Aorta (tissue), 5 donors: ENCODE measurements at regions not wholly inside any gene's neighbourhood (a gene's known extent, or its start where the extent isn't known, plus 50 kb on each side); places are given as distances from the start of the nearest gene placed in this dataset.

ENCODE experiments used
- ATAC-seq: fragments of 200-7000 bp; cut with Tn5 transposase; one replicate; pipeline ENCODE4 v1.9.1; 2022; ENCODE audit warnings: moderate library complexity; ENCODE audit not compliant: low FRiP score
- DNase-seq, 2 donors: peaks; one replicate each; pipeline ENCODE4 v3.0.0-alpha.2; 2020
- H3K27ac ChIP-seq, 2 donors: one replicate each; pipeline ENCODE4 v1.5.1; 2013; ENCODE audit warnings: low read length in 2 of 2, mild to moderate bottlenecking in 2 of 2, moderate library complexity in 2 of 2, control low read depth in 1 of 2, inconsistent platforms in 1 of 2, low read depth in 1 of 2
- H3K27me3 ChIP-seq, 2 donors: one replicate each; pipeline ENCODE4 v1.6.1; 2013; ENCODE audit warnings: control low read depth in 1 of 2, low read length in 1 of 2, mild to moderate bottlenecking in 1 of 2, moderate library complexity in 1 of 2; ENCODE audit not compliant: insufficient read depth in 2 of 2, control insufficient read depth in 1 of 2
- H3K36me3 ChIP-seq, 2 donors: one replicate each; pipeline ENCODE4 v1.6.1; 2013; ENCODE audit warnings: control low read depth in 1 of 2, low read length in 1 of 2, mild to moderate bottlenecking in 1 of 2; ENCODE audit not compliant: insufficient read depth in 2 of 2, control insufficient read depth in 1 of 2
- H3K4me1 ChIP-seq, 2 donors: one replicate each; pipeline ENCODE4 v1.6.1; 2013; ENCODE audit warnings: low read length in 2 of 2, control low read depth in 1 of 2, mild to moderate bottlenecking in 1 of 2, moderate library complexity in 1 of 2; ENCODE audit not compliant: insufficient read depth in 2 of 2, control insufficient read depth in 1 of 2
- H3K4me3 ChIP-seq, 2 donors: one replicate each; pipeline ENCODE4 v1.5.1; 2013; ENCODE audit warnings: low read length in 2 of 2, control low read depth in 1 of 2, mild to moderate bottlenecking in 1 of 2
- H3K9me3 ChIP-seq: one replicate; pipeline ENCODE4 v1.6.1; 2013; ENCODE audit warnings: mild to moderate bottlenecking, low read length; ENCODE audit not compliant: control insufficient read depth
- WGBS, 2 donors: extraction: QIAGEN DNeasy Blood & Tissue Kit; methylation state at CpG; one replicate each; pipeline ENCODE4 v1.1.7; 2013; 5-methylcytosine and 5-hydroxymethylcytosine counted together
- intact Hi-C, 2 donors: fragments of 100-400 bp; cut with DNase I; formaldehyde crosslinking; loops; one replicate each; pipeline versions ENCODE4 v1.14.2 to v1.15.0; 2022
- donor health status: healthy with polysubstance abuse.
- donor health status: Bipolar disorder and iron deficiency.
- donor health status: DM: no; HTN: no; CAD: no.
- donor health status: DM: no; HTN: no; CAD: no.
- donor health status: DM: yes; HTN: yes; CAD: no.

DNA sequence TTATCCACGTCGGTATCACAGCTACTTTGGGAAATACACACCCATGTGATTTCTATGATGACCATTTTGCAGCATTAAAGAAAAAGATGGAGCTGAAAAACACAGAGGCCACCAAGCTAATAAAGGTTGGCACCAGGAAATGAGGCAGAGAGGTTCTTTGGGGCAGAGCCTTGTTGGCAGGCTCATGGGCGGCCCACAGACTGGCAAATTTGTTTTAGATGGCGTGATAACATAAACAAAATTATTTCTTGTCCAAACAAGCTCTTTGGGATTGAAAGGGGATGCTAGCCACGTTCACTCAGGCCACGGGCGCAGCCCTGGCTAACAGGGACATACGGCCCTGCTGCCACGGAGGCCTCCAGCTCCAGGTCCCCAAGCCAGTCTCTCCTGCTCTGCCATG, 135.9 kb upstream of the ZMIZ1 start:
- no peaks in the 10 kb centered on the region for H3K27me3 ChIP-seq
- H3K27ac ChIP-seq = no peak overlapping the region
- H3K9me3 ChIP-seq = no peaks in the 10 kb centered on the region
- H3K36me3 ChIP-seq = no peaks in the 10 kb centered on the region
- intact Hi-C loops = no loop called here
- ATAC-seq (no peak), DNase-seq (no peak)
- WGBS, 2 donors = 71 to 83% methylated on average over 9 of the region's 9 CpGs
- no peaks in the 10 kb centered on the region for H3K4me1 ChIP-seq
- H3K4me3 ChIP-seq = no peak overlapping the region

DNA sequence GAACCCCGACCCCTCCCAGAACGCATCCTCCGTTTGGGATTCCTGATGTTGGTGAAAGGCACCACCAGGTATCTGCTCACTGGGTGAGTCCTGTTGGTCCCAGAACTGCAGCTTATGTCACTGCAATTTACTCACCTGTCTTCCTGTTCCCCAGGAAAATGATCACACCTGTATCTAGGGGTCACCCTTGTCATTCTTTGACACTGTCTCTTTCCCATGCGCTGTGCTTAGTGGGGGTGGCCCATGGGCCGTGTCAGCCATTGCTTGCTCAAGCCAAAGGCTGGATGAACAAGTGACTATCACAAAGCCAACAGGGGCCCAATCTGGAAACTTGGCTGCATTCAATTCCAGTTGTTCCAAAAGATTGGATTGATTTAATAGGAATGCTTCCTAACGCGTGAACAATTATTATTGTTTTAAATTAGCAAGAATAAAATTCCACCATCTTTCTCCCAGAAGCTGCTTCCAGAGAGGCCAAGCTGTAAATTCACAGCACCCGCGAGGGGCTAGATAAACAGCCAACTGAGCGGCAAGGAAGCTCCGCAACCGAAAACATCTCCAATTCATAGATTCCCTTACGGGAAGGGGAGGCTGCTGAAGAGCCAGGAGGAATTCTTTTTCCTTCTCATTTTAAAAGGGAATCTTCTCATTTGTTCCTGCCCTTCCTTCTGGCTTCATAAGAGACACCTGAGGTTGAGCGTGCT, 134.8 kb upstream of the ZMIZ1 start:
- H3K27me3 ChIP-seq = no peaks in the 10 kb centered on the region
- 92 to 93% methylated on average over 14 of the region's 14 CpGs for WGBS, 2 donors
- no peak for ATAC-seq
- intact Hi-C loops = no loop called here
- no peaks in the 10 kb centered on the region for H3K36me3 ChIP-seq
- no peak for DNase-seq
- no peaks in the 10 kb centered on the region for H3K9me3 ChIP-seq
- no peak overlapping the region for H3K27ac ChIP-seq
- no peak overlapping the region for H3K4me3 ChIP-seq
- H3K4me1 ChIP-seq = no peaks in the 10 kb centered on the region

DNA sequence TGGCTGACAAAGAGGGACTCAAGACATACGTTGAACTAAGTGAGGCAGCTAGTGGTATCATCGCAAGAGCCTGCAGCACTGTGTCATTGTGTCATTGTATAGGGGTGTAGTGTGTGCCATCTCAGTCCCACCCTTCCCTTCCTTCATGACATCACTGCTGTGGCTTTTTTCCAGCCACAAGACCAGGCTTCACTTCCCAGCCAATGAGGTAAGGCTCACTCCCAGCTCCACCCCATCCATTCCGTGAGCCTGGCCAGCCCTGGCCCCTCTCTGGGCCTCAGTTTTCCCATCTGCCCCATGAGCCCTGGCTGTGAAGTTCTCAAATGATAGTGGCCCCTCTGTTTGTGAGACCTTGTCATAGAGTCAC, 134.3 kb upstream of the ZMIZ1 start:
- intact Hi-C loops = no loop called here

DNA sequence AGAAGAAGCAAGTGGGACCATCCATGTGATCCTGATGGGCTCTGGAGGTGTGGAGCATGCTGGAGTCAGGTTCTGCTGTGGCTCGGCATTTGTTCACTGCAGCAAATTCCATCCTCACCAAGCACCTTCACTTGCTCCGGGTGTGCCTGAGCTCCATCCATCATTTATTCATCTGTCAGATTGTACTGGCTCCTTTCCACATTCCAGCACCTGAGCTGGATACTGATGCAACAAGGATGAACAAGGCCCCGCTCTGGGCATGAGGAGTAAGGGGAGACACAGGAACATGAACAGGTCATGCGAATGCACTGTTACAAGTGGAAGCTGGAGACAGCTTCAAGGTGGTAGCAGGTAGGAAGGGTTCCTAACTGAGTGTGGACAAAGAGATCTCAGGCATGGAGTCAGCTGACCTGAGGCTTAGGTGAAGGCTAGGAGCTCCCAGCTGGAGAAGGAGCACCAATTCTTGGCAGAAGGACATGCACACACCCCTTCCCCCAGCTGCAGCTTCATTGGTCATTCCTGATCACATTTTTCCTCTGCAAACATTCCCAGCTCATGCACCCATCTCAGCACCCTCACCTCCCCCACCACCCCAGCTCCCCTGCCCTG, 133.7 kb upstream of the ZMIZ1 start:
- intact Hi-C loops = no loop called here
- Histone ChIP-seq H3K4me1 (no peaks in the 10 kb centered on the region), H3K9me3 (no peaks in the 10 kb centered on the region), H3K27ac (no peak overlapping the region), H3K4me3 (no peak overlapping the region), H3K27me3 (no peaks in the 10 kb centered on the region), H3K36me3 (no peaks in the 10 kb centered on the region)
- DNase-seq = peak in 1 of 2 donors; percentile 59
- 94 to 96% methylated on average over 4 of the region's 4 CpGs for WGBS, 2 donors
- no peak for ATAC-seq

More for the DNA sequence above, 134.3 kb upstream of the ZMIZ1 start:
- DNase-seq (no peak), ATAC-seq (no peak)
- Histone ChIP-seq H3K36me3 (no peaks in the 10 kb centered on the region), H3K4me3 (no peak overlapping the region), H3K27me3 (no peaks in the 10 kb centered on the region), H3K4me1 (no peaks in the 10 kb centered on the region), H3K9me3 (no peaks in the 10 kb centered on the region), H3K27ac (no peak overlapping the region)
- 69 to 81% methylated on average over 3 of the region's 3 CpGs for WGBS, 2 donors

DNA sequence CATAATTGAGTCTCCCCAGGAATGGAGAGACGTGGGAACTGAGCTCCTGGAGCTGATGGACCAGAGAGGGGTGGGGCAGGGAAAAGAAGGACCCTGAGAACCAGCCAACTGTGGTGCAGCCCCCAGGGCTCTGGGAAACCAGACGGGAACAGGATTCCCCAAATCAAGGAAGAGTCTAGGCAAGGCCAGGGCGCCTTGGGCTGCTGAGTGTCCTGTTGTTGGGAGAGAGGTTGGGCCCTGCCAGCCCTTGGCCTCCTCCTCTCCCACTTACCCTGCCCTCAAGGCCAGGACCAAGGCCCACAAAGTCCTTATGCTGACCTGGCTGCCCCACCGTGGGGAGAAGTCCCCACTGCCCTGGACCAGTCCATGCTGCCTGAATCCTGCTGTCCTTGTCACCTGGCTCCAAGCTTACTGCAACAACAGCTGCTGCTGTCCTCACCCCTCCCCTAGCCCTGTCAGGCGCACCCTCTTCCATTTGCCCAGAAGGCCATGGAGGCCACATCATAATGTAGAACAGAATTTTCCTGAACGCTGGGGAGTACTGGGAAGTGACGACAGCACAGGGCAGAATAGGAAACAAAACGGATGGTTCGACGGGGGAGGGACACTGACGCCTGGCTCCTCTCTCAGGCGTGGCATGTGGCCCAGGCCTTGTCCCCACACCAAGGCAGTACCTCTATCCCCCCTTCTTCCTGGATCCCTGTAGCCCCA, 132.9 kb upstream of the ZMIZ1 start:
- H3K9me3 ChIP-seq = no peaks in the 10 kb centered on the region
- H3K4me1 ChIP-seq = no peaks in the 10 kb centered on the region
- H3K27ac ChIP-seq = no peak overlapping the region
- ATAC-seq = no peak
- no peak for DNase-seq
- intact Hi-C loops = no loop called here
- no peaks in the 10 kb centered on the region for H3K36me3 ChIP-seq
- no peaks in the 10 kb centered on the region for H3K27me3 ChIP-seq
- WGBS, 2 donors = 95 to 96% methylated on average over 12 of the region's 12 CpGs
- H3K4me3 ChIP-seq = no peak overlapping the region

DNA sequence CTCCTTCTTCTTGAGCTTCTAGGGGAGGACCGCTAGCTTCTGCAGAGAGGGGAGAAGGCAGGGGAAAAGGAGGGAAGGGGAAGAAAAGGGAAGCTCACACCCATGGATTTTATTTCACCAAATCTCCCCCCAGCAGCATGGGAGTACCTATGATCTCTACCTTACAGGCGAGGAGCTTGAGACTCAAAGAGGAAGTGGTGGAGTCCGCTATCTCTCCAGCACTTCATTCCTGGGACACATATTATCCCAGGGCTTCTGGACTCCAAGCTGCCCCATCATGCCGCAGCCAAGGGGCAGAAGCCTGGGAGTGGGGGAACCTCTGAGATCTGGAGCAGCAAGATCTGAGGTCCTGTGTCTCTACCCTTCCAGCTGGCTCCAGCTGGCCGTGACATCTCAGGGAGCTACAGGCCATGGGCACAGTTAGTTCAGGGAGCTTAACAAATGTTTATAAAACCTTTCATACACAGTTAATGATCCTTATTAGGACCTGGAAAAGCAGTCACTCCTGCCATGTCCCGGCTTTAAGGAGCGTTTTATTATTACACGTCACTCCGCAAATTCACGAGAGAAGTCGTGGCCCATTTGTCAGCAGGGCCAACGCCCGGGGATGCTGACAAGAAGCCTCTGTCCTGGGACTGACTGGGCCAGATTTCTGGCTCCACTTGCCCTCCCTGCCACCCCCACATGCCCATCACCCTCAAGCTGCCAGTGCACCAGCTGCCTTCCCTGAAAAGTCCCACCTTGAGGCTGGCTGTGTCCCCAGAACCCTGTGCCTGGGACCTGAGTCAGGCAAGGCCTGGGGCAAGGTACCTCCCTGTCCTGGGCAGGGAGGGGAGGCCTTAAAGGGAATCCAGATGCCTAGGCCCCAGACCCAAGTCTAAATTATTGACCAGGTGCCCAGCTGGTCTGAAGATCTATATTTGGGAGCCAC, 132.1 kb upstream of the ZMIZ1 start:
- 93 to 96% methylated on average over 12 to 13 of the region's 13 CpGs for WGBS, 2 donors
- H3K4me1 ChIP-seq = no peaks in the 10 kb centered on the region
- no peaks in the 10 kb centered on the region for H3K27me3 ChIP-seq
- DNase-seq (peak in 1 of 2 donors; percentile 14), ATAC-seq (no peak)
- H3K9me3 ChIP-seq = no peaks in the 10 kb centered on the region
- H3K27ac ChIP-seq = no peak overlapping the region
- intact Hi-C loops = no loop called here
- H3K36me3 ChIP-seq = no peaks in the 10 kb centered on the region
- H3K4me3 ChIP-seq = no peak overlapping the region

DNA sequence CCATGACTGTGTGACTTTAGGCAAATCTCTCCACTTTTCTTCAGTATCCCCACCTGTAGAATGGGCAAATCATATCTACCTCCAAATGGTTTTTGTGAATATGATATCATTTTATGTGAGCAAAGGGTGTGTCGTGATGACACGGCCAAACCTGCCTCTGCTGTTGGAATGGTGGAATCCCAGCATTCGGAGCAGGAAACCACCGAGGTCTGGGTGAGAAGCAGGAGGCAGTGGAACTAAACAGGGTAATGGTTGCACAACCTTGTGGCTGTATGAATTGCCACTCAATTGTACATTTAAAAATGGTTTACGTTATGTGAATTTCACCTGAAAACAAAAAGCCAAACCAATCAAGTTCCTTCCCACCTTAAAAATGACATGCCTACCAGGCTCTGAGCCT, 131.4 kb upstream of the ZMIZ1 start:
- Histone ChIP-seq H3K4me3 (no peak overlapping the region), H3K27ac (no peak overlapping the region), H3K4me1 (no peaks in the 10 kb centered on the region)

DNA sequence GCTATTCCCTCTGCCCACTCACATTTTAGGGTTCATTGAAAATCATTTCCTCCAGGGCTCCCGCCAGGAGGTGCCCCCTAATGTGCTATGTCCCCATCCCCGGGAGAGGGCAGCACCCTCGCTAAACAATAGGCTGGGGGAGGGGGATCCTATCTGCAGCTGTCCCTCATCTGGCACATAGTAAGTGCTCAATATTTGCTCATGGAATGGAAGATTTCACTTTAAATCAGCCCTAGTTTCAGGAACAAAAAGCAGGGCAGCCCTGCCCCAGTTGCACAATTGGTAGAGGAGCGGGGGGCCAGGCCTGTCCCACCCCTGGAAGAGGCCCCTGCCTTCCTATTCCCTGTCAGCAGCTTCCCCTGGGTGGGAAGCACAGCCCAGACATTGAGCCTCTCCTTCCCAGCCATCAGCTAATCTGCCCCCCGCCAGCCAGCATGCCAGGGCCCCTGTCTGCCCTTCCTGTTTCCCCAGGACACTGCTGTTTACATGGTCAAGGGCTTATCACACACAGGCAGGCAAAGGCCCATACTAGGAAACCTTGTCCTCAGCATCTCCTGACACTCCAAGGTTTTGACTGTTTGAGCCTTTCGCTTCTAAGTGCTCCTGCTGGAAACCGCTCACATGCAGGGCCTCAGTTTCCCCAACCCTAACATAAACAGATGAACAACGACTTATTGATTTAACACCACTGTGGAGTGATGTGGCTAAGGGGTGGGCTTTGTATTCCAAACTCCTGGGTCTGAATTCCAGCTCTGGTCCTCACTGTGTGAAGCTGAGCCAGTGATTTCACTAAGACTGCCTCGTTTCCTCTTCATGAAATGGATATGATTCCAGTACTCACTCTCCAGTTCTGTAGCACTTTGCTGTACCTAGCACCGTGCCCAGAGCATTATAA, 130.7 kb upstream of the ZMIZ1 start:
- 90 to 92% methylated on average over 10 of the region's 10 CpGs for WGBS, 2 donors
- H3K27me3 ChIP-seq = no peaks in the 10 kb centered on the region
- H3K9me3 ChIP-seq = no peaks in the 10 kb centered on the region
- no peaks in the 10 kb centered on the region for H3K4me1 ChIP-seq
- intact Hi-C loops = no loop called here
- no peaks in the 10 kb centered on the region for H3K36me3 ChIP-seq
- DNase-seq (no peak), ATAC-seq (no peak)
- H3K27ac ChIP-seq = no peak overlapping the region
- no peak overlapping the region for H3K4me3 ChIP-seq

More for the DNA sequence above, 131.4 kb upstream of the ZMIZ1 start:
- intact Hi-C loops = no loop called here
- no peak for ATAC-seq
- DNase-seq = no peak
- no peaks in the 10 kb centered on the region for H3K36me3 ChIP-seq
- 98 to 99% methylated on average over 5 of the region's 5 CpGs for WGBS, 2 donors
- H3K27me3 ChIP-seq = no peaks in the 10 kb centered on the region
- no peaks in the 10 kb centered on the region for H3K9me3 ChIP-seq
